Upper lobe of left lung (tissue), 6 donors: ENCODE measurements at regions not wholly inside any gene's neighbourhood (a gene's known extent, or its start where the extent isn't known, plus 50 kb on each side); places are given as distances from the start of the nearest gene placed in this dataset.
A peak's percentile ranks its signal among the peaks of the same experiment; 100 is the strongest.

Experiments used
- ATAC-seq, 2 donors: fragments of 200-7000 bp; cut with Tn5 transposase; one replicate each; pipeline ENCODE4 v1.9.1; 2022; ENCODE audit warnings: mild to moderate bottlenecking in 2 of 2, moderate library complexity in 2 of 2; ENCODE audit not compliant: low FRiP score in 2 of 2
- DNase-seq, 2 donors: peaks; one replicate each; pipeline ENCODE4 v3.0.0-alpha.2; 2019 to 2020
- H3K27ac ChIP-seq, 4 donors: fragments of 200-600 bp; sonication (generic); one replicate each; pipeline ENCODE4 v1.5.1; 2016 to 2019
- H3K27me3 ChIP-seq, 4 donors: fragments of 200-600 bp; sonication (generic); one replicate each; pipeline ENCODE4 v1.5.1; 2017 to 2019
- H3K36me3 ChIP-seq, 4 donors: fragments of 200-600 bp; sonication (generic); one replicate each; pipeline ENCODE4 v1.5.1; 2016 to 2019
- H3K4me1 ChIP-seq, 4 donors: fragments of 200-600 bp; sonication (generic); one replicate each; pipeline ENCODE4 v1.5.1; 2018 to 2019
- H3K4me3 ChIP-seq, 4 donors: fragments of 200-600 bp; sonication (generic); one replicate each; pipeline ENCODE4 v1.5.1; 2017 to 2019; ENCODE audit warnings: mild to moderate bottlenecking in 2 of 4, moderate library complexity in 1 of 4
- H3K9me3 ChIP-seq, 4 donors: fragments of 200-600 bp; sonication (generic); one replicate each; pipeline ENCODE4 v1.5.1; 2018 to 2019
- CTCF ChIP-seq, 6 experiments: fragments of 450-650 bp in 4 of 6; fragments of 200-600 bp in 2 of 6; sonication (generic) in 2 of 6; IDR thresholded peaks; one replicate each; pipeline ENCODE4 v1.5.1; 2016 to 2019; ENCODE audit warnings: antibody characterized with exemption in 6 of 6
- EP300 ChIP-seq, 4 donors: sonication (generic); formaldehyde crosslinking; IDR thresholded peaks; one replicate each; pipeline ENCODE4 v1.5.1; 2017; ENCODE audit warnings: antibody characterized with exemption in 4 of 4, control low read depth in 2 of 4
- POLR2A ChIP-seq, 4 donors: fragments of 450-650 bp; IDR thresholded peaks; one replicate each; pipeline ENCODE4 v1.5.1; 2016 to 2017; ENCODE audit warnings: antibody characterized with exemption in 4 of 4, mild to moderate bottlenecking in 2 of 4
- POLR2AphosphoS5 ChIP-seq, 2 donors: sonication (generic); formaldehyde crosslinking; IDR thresholded peaks; one replicate each; pipeline ENCODE4 v1.5.1; 2017; ENCODE audit warnings: antibody characterized with exemption in 2 of 2
- WGBS, 2 donors: methylation state at CpG; one replicate each; pipeline ENCODE4 v1.1.5; 2017 to 2018; 5-methylcytosine and 5-hydroxymethylcytosine counted together
- donor health status: DM: no; HTN: no; CAD: no; lungs with moderate emphysema.
- donor health status: DM: no; HTN: yes; CAD: no; lungs with severe emphysema.

GRCh38 chr9:73034962-73035361 is 82.1 kb upstream of the ALDH1A1 start:
- DNase-seq (no peak), ATAC-seq (no peak)
- TF ChIP-seq EP300 (IDR thresholded peaks at IDR 0.05) (no peak), CTCF (IDR thresholded peaks at IDR 0.05) (no peak), POLR2AphosphoS5 (IDR thresholded peaks at IDR 0.05) (no peak), POLR2A (IDR thresholded peaks at IDR 0.05) (no peak)

GRCh38 chr9:73031350-73031749 is 78.5 kb upstream of the ALDH1A1 start:
- H3K27me3 ChIP-seq = no peaks in the 10 kb centered on the region
- no peaks in the 10 kb centered on the region for H3K36me3 ChIP-seq
- H3K9me3 ChIP-seq = no peaks in the 10 kb centered on the region
- H3K4me1 ChIP-seq = no peaks in the 10 kb centered on the region
- no peak for ATAC-seq
- no peak overlapping the region for H3K27ac ChIP-seq
- 50 to 52% methylated on average over 1 of the region's 1 CpG for WGBS, 2 donors
- no peak overlapping the region for H3K4me3 ChIP-seq
- no peak for DNase-seq
- TF ChIP-seq CTCF (IDR thresholded peaks at IDR 0.05) (no peak), POLR2A (IDR thresholded peaks at IDR 0.05) (no peak), EP300 (IDR thresholded peaks at IDR 0.05) (no peak), POLR2AphosphoS5 (IDR thresholded peaks at IDR 0.05) (no peak)

More at GRCh38 chr9:73034962-73035361, 82.1 kb upstream of the ALDH1A1 start:
- Histone ChIP-seq H3K27ac (no peak overlapping the region), H3K9me3 (no peaks in the 10 kb centered on the region), H3K4me1 (peaks cover 0 to 8% (median 5%) of the 10 kb centered on the region in 4 donors), H3K27me3 (no peaks in the 10 kb centered on the region), H3K4me3 (no peak overlapping the region), H3K36me3 (no peaks in the 10 kb centered on the region)
- 87 to 93% methylated on average over 2 of the region's 2 CpGs for WGBS, 2 donors

GRCh38 chr9:73030370-73031030 is 77.6 kb upstream of the ALDH1A1 start:
- H3K9me3 ChIP-seq = no peaks in the 10 kb centered on the region
- no peaks in the 10 kb centered on the region for H3K27me3 ChIP-seq
- H3K36me3 ChIP-seq = no peaks in the 10 kb centered on the region
- TF ChIP-seq CTCF (IDR thresholded peaks at IDR 0.05) (no peak), POLR2A (IDR thresholded peaks at IDR 0.05) (no peak), EP300 (IDR thresholded peaks at IDR 0.05) (no peak), POLR2AphosphoS5 (IDR thresholded peaks at IDR 0.05) (no peak)
- ATAC-seq (no peak), DNase-seq (no peak)
- 68 to 81% methylated on average over 5 of the region's 5 CpGs for WGBS, 2 donors
- H3K27ac ChIP-seq = no peak overlapping the region
- no peak overlapping the region for H3K4me3 ChIP-seq
- no peaks in the 10 kb centered on the region for H3K4me1 ChIP-seq

GRCh38 chr9:73029346-73029745 is 76.5 kb upstream of the ALDH1A1 start:
- H3K9me3 ChIP-seq = no peaks in the 10 kb centered on the region
- no peak for ATAC-seq
- DNase-seq = no peak
- no peaks in the 10 kb centered on the region for H3K27me3 ChIP-seq
- H3K4me3 ChIP-seq = no peak overlapping the region
- H3K27ac ChIP-seq = no peak overlapping the region
- TF ChIP-seq POLR2A (IDR thresholded peaks at IDR 0.05) (no peak), EP300 (IDR thresholded peaks at IDR 0.05) (no peak), CTCF (IDR thresholded peaks at IDR 0.05) (no peak), POLR2AphosphoS5 (IDR thresholded peaks at IDR 0.05) (no peak)
- H3K36me3 ChIP-seq = no peaks in the 10 kb centered on the region
- no peaks in the 10 kb centered on the region for H3K4me1 ChIP-seq

- 81 to 98% methylated on average over 5 of the region's 5 CpGs for WGBS, 2 donors
- no peak overlapping the region for H3K27ac ChIP-seq
- H3K27me3 ChIP-seq = no peaks in the 10 kb centered on the region
- no peak for ATAC-seq
- TF ChIP-seq EP300 (IDR thresholded peaks at IDR 0.05) = no peak
- no peak for TF ChIP-seq POLR2A (IDR thresholded peaks at IDR 0.05)
- TF ChIP-seq CTCF (IDR thresholded peaks at IDR 0.05) = no peak
- TF ChIP-seq POLR2AphosphoS5 (IDR thresholded peaks at IDR 0.05) = no peak
- H3K9me3 ChIP-seq = no peaks in the 10 kb centered on the region
- H3K36me3 ChIP-seq = no peaks in the 10 kb centered on the region
- peaks cover 0 to 8% (median 2%) of the 10 kb centered on the region in 4 donors for H3K4me1 ChIP-seq
- H3K4me3 ChIP-seq = no peak overlapping the region
- DNase-seq = peak in 1 of 2 donors; percentile 22
These were observed 73.5 kb upstream of the ALDH1A1 start for GRCh38 chr9:73026375-73026774.
